CD14-positive monocyte (primary cell): ENCODE measurements at regions not wholly inside any gene's neighbourhood (a gene's known extent, or its start where the extent isn't known, plus 50 kb on each side); places are given as distances from the start of the nearest gene placed in this dataset.
A peak's percentile ranks its signal among the peaks of the same experiment; 100 is the strongest.
"Not testable (repeated sequence)": the region's sequence is repeated elsewhere in the genome, so short reads cannot be mapped to it uniquely, and the experiment has no call there.

Source experiments
- DNase-seq, 3 donors: peaks; one replicate each; pipeline ENCODE4 v3.0.0-alpha.2; 2011 to 2022
- H2AFZ ChIP-seq: 2 replicates; pipeline ENCODE4 v1.6.0; 2012; ENCODE audit warnings: mild to moderate bottlenecking, low read depth, low read length, inconsistent platforms; ENCODE audit not compliant: insufficient read depth, poor library complexity, severe bottlenecking
- H3K27ac ChIP-seq, 2 donors: 1 replicate in 1 of 2; 2 replicates in 1 of 2; pipeline ENCODE4 v1.5.1; 2012 to 2013; ENCODE audit warnings: low read length in 2 of 2, control low read depth in 1 of 2, inconsistent platforms in 1 of 2, low read depth in 1 of 2, mild to moderate bottlenecking in 1 of 2
- H3K27me3 ChIP-seq, 2 donors: one replicate each; pipeline versions ENCODE4 v1.6.0 to v1.6.1; 2011 to 2013; ENCODE audit warnings: low read length in 2 of 2; ENCODE audit not compliant: control insufficient read depth in 2 of 2, insufficient read depth in 2 of 2
- H3K36me3 ChIP-seq, 2 donors: replicated peaks in 1 of 2; 1 replicate in 1 of 2; 2 replicates in 1 of 2; pipeline versions ENCODE4 v1.5.1 to v1.6.1; 2012 to 2013; ENCODE audit warnings: low read length in 2 of 2, control low read depth in 1 of 2, inconsistent platforms in 1 of 2, mild to moderate bottlenecking in 1 of 2; ENCODE audit not compliant: insufficient read depth in 2 of 2, control insufficient read depth in 1 of 2
- H3K4me1 ChIP-seq, 2 donors: 1 replicate in 1 of 2; 2 replicates in 1 of 2; pipeline versions ENCODE4 v1.5.1 to v1.6.1; 2012 to 2013; ENCODE audit warnings: low read length in 2 of 2, control low read depth in 1 of 2, inconsistent platforms in 1 of 2, mild to moderate bottlenecking in 1 of 2, moderate library complexity in 1 of 2; ENCODE audit not compliant: insufficient read depth in 2 of 2, control insufficient read depth in 1 of 2
- H3K4me2 ChIP-seq: replicated peaks from 2 replicates; pipeline ENCODE3; 2012; ENCODE audit warnings: low read length, moderate library complexity, mild to moderate bottlenecking; ENCODE audit not compliant: poor library complexity, severe bottlenecking; ENCODE audit errors: extremely low read depth
- H3K4me3 ChIP-seq, 3 experiments: fragments of 200-600 bp in 1 of 3; sonication (generic) in 1 of 3; replicated peaks in 1 of 3; 1 replicate in 2 of 3; 2 replicates in 1 of 3; pipeline ENCODE4 v1.5.1; 2011 to 2013; ENCODE audit warnings: low read length in 3 of 3, mild to moderate bottlenecking in 3 of 3, control low read depth in 2 of 3, low read depth in 2 of 3, inconsistent platforms in 1 of 3, moderate library complexity in 1 of 3
- H3K79me2 ChIP-seq: 2 replicates; pipeline ENCODE4 v1.6.0; 2012; ENCODE audit warnings: mild to moderate bottlenecking, control low read depth, inconsistent platforms, low read length, moderate library complexity; ENCODE audit not compliant: insufficient read depth
- H3K9ac ChIP-seq: 2 replicates; pipeline ENCODE4 v1.6.0; 2017; ENCODE audit warnings: low read length, mild to moderate bottlenecking; ENCODE audit not compliant: insufficient read depth, poor library complexity, severe bottlenecking
- H3K9me3 ChIP-seq, 2 donors: replicated peaks in 1 of 2; 1 replicate in 1 of 2; 2 replicates in 1 of 2; pipeline versions ENCODE4 v1.5.1 to v1.6.1; 2012 to 2013; ENCODE audit warnings: low read length in 2 of 2, control low read depth in 1 of 2; ENCODE audit not compliant: control insufficient read depth in 1 of 2, insufficient read depth in 1 of 2
- H4K20me1 ChIP-seq: 2 replicates; pipeline ENCODE4 v1.6.0; 2012; ENCODE audit warnings: mild to moderate bottlenecking, low read length, control low read depth, moderate library complexity; ENCODE audit not compliant: insufficient read depth
- H3K27ac Mint-ChIP-seq, 7 donors: one replicate each; pipeline ENCODE4 v1.8.0; 2020; ENCODE audit warnings: mild to moderate bottlenecking in 7 of 7, mixed read lengths in 7 of 7, moderate library complexity in 6 of 7, inconsistent platforms in 2 of 7
- H3K27me3 Mint-ChIP-seq, 3 donors: one replicate each; pipeline ENCODE4 v1.8.0; 2021 to 2022; ENCODE audit warnings: low read depth in 3 of 3, mild to moderate bottlenecking in 3 of 3, mixed read lengths in 3 of 3, moderate library complexity in 3 of 3, inconsistent platforms in 1 of 3
- H3K36me3 Mint-ChIP-seq, 2 donors: one replicate each; pipeline ENCODE4 v1.8.0; 2020; ENCODE audit warnings: mixed read lengths in 2 of 2, inconsistent platforms in 1 of 2, mild to moderate bottlenecking in 1 of 2
- H3K4me1 Mint-ChIP-seq: one replicate; pipeline ENCODE4 v1.8.0; 2020; ENCODE audit warnings: mild to moderate bottlenecking, mixed read lengths
- H3K4me3 Mint-ChIP-seq, 2 donors: one replicate each; pipeline ENCODE4 v1.8.0; 2020; ENCODE audit warnings: mild to moderate bottlenecking in 2 of 2, mixed read lengths in 2 of 2, moderate library complexity in 1 of 2
- H3K9me3 Mint-ChIP-seq, 7 donors: one replicate each; pipeline ENCODE4 v1.8.0; 2020 to 2022; ENCODE audit warnings: mixed read lengths in 7 of 7, mild to moderate bottlenecking in 6 of 7, moderate library complexity in 6 of 7, inconsistent platforms in 2 of 7
- WGBS: methylation state at CpG from one replicate; pipeline ENCODE4 v1.1.5; 2013; ENCODE audit warnings: missing lambda C conversion rate; ENCODE audit not compliant: insufficient coverage; 5-methylcytosine and 5-hydroxymethylcytosine counted together
- intact Hi-C, 2 donors: fragments of 100-400 bp; cut with micrococcal nuclease; formaldehyde crosslinking; loops; one replicate each; pipeline versions ENCODE4 v1.15.0 to v1.15.1; 2023

GRCh38 chr9:63776220-63776619 lies 1508.8 kb downstream of the FOXD4L5 start:
- peaks cover 0 to 13% (median 3%) of the 10 kb centered on the region in 7 donors for H3K9me3 Mint-ChIP-seq
- H3K4me1 ChIP-seq, H3K9me3 ChIP-seq, H3K27ac ChIP-seq, H4K20me1 ChIP-seq, intact Hi-C loops, DNase-seq, H3K4me3 ChIP-seq, H3K4me3 Mint-ChIP-seq, H2AFZ ChIP-seq, H3K79me2 ChIP-seq, H3K4me2 ChIP-seq, H3K27ac Mint-ChIP-seq, H3K4me1 Mint-ChIP-seq, H3K36me3 ChIP-seq, H3K27me3 Mint-ChIP-seq, H3K9ac ChIP-seq, H3K27me3 ChIP-seq, H3K36me3 Mint-ChIP-seq: not testable (repeated sequence)
- WGBS, result no CpG with 5 or more reads among the region's 7 CpGs

GRCh38 chr9:63775092-63775426 lies 1510.0 kb downstream of the FOXD4L5 start:
- H3K36me3 ChIP-seq, H3K27me3 Mint-ChIP-seq, DNase-seq, H4K20me1 ChIP-seq, intact Hi-C loops, H3K9me3 Mint-ChIP-seq, H3K9ac ChIP-seq, H3K4me1 Mint-ChIP-seq, H3K9me3 ChIP-seq, H3K36me3 Mint-ChIP-seq, H3K27ac ChIP-seq, H3K79me2 ChIP-seq, H3K4me2 ChIP-seq, H3K4me1 ChIP-seq, H3K4me3 Mint-ChIP-seq, H3K4me3 ChIP-seq, H3K27me3 ChIP-seq, H2AFZ ChIP-seq, H3K27ac Mint-ChIP-seq: not testable (repeated sequence)
- WGBS, result 97% methylated on average over 6 of the region's 14 CpGs

- H3K27ac ChIP-seq, H3K4me2 ChIP-seq, H3K9me3 ChIP-seq, H4K20me1 ChIP-seq, H3K4me3 ChIP-seq, H3K27me3 Mint-ChIP-seq, H3K9ac ChIP-seq, H3K4me3 Mint-ChIP-seq, H3K36me3 ChIP-seq, DNase-seq, intact Hi-C loops, H3K4me1 ChIP-seq, H3K27ac Mint-ChIP-seq, H3K4me1 Mint-ChIP-seq, H3K36me3 Mint-ChIP-seq, H3K79me2 ChIP-seq, H3K27me3 ChIP-seq, H2AFZ ChIP-seq: not testable (repeated sequence)
- no CpG with 5 or more reads among the region's 15 CpGs for WGBS
- peaks cover 0 to 12% (median 2%) of the 10 kb centered on the region in 7 donors for H3K9me3 Mint-ChIP-seq
Observed at GRCh38 chr9:63774369-63775091, 1510.5 kb downstream of the FOXD4L5 start.

DNA sequence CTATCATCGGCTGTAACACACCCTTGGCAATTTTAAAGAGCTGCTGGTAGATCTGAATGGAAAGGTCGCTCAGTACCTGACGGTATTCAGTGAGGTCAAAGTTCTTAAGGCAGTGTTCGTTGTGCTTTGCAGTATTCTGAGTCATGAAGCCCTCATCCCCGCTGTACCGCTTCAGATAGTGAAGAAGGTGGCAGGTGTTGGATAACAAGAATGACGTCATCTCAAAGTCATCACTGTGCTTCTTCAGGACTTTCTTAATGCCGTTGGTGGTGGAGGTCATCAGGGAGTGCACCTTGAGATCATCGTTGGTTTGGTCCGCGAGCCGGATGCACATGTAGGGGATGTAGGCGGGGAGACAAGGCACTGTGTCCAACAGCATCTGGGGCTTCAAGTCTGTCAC lies 1522.8 kb downstream of the FOXD4L5 start:
- H3K4me1 Mint-ChIP-seq, H4K20me1 ChIP-seq, H3K9ac ChIP-seq, H3K9me3 ChIP-seq, H3K36me3 ChIP-seq, H3K4me3 Mint-ChIP-seq, H3K27ac ChIP-seq, H3K4me1 ChIP-seq, H3K27me3 Mint-ChIP-seq, H3K36me3 Mint-ChIP-seq, DNase-seq, H2AFZ ChIP-seq, H3K79me2 ChIP-seq, H3K4me2 ChIP-seq, H3K4me3 ChIP-seq, H3K27me3 ChIP-seq, intact Hi-C loops: not testable (repeated sequence)
- H3K9me3 Mint-ChIP-seq, result peaks cover 2 to 11% (median 5%) of the 10 kb centered on the region in 7 donors
- WGBS, result 90% methylated on average over 2 of the region's 13 CpGs
- peak overlapping the region in 1 of 7 donors; percentile 64 for H3K27ac Mint-ChIP-seq
